DND-41 (cell line): ENCODE measurements at regions not wholly inside any gene's neighbourhood (a gene's known extent, or its start where the extent isn't known, plus 50 kb on each side); places are given as distances from the start of the nearest gene placed in this dataset.

Experiments used
- CTCF ChIP-seq: IDR thresholded peaks from 2 replicates; pipeline ENCODE4 v1.5.1; 2012; ENCODE audit warnings: borderline replicate concordance, low read length, moderate library complexity, mild to moderate bottlenecking; ENCODE audit not compliant: poor library complexity, severe bottlenecking; ENCODE audit errors: extremely low read depth
- EZH2 ChIP-seq: IDR thresholded peaks from 3 replicates; pipeline ENCODE4 v1.6.1; 2012; ENCODE audit warnings: borderline replicate concordance, low read depth, mild to moderate bottlenecking, moderate library complexity, low read length, inconsistent platforms; ENCODE audit not compliant: severe bottlenecking

- TF ChIP-seq CTCF, result no peak
- TF ChIP-seq EZH2, result no peak
Observed at GRCh38 chr11:115078461-115079438, 400.4 kb downstream of the NXPE2 start.
